ENCODE measurements at regions not wholly inside any gene's neighbourhood (a gene's known extent, or its start where the extent isn't known, plus 50 kb on each side); places are given as distances from the start of the nearest gene placed in this dataset.
"Not testable (repeated sequence)": the region's sequence is repeated elsewhere in the genome, so short reads cannot be mapped to it uniquely, and the experiment has no call there.

- intact Hi-C loops (cut with micrococcal nuclease): no loop called here
- Mint-ChIP-seq H3K36me3 (ENCODE audit: low read depth) (no peaks in the 10 kb centered on the region), H3K4me3 (no peak overlapping the region), H3K4me1 (ENCODE audit: low read depth) (no peaks in the 10 kb centered on the region), H3K9me3 (no peaks in the 10 kb centered on the region), H3K27ac (no peak overlapping the region), H3K27me3 (ENCODE audit: low read depth) (no peaks in the 10 kb centered on the region)
- no peak for DNase-seq
- CTCF ChIA-PET: no interaction called here
These were observed 192.6 kb downstream of the RAP2B start for GRCh38 chr3:153354641-153355040.

- no peak for DNase-seq
- intact Hi-C loops (cut with micrococcal nuclease): no loop called here
- no peaks in the 10 kb centered on the region for H3K27me3 Mint-ChIP-seq (ENCODE audit: low read depth)
- no peaks in the 10 kb centered on the region for H3K4me1 Mint-ChIP-seq (ENCODE audit: low read depth)
- H3K36me3 Mint-ChIP-seq (ENCODE audit: low read depth): no peaks in the 10 kb centered on the region
- no peak overlapping the region for H3K27ac Mint-ChIP-seq
- CTCF ChIA-PET: no interaction called here
- no peaks in the 10 kb centered on the region for H3K9me3 Mint-ChIP-seq
- H3K4me3 Mint-ChIP-seq: no peak overlapping the region
These were observed 193.5 kb downstream of the RAP2B start for GRCh38 chr3:153355559-153355958.

- no peaks in the 10 kb centered on the region for H3K4me1 Mint-ChIP-seq (ENCODE audit: low read depth)
- CTCF ChIA-PET: interaction anchor here (0.5 kb wide), 1 partner anchor 143 kb away, joined by 3 read pairs; no protein-coding TSS in a partner anchor
- H3K9me3 Mint-ChIP-seq: no peaks in the 10 kb centered on the region
- H3K27ac Mint-ChIP-seq: no peak overlapping the region
- no peak for DNase-seq
- intact Hi-C loops (cut with micrococcal nuclease): no loop called here
- no peaks in the 10 kb centered on the region for H3K27me3 Mint-ChIP-seq (ENCODE audit: low read depth)
- H3K36me3 Mint-ChIP-seq (ENCODE audit: low read depth): no peaks in the 10 kb centered on the region
- H3K4me3 Mint-ChIP-seq: no peak overlapping the region
These were observed 194.9 kb downstream of the RAP2B start for GRCh38 chr3:153356908-153357307.

- H3K27ac Mint-ChIP-seq: no peak overlapping the region
These were observed 195.4 kb downstream of the RAP2B start for GRCh38 chr3:153357436-153357835.

GRCh38 chr3:153369561-153370374, 207.7 kb downstream of the RAP2B start:
- CTCF ChIA-PET: interaction anchor here (0.6 kb wide), 1 partner anchor 140 kb away, joined by 3 read pairs; no protein-coding TSS in a partner anchor
- Mint-ChIP-seq H3K4me1 (ENCODE audit: low read depth) (peaks cover 4% of the 10 kb centered on the region), H3K36me3 (ENCODE audit: low read depth) (peaks cover 2% of the 10 kb centered on the region), H3K27ac (no peak overlapping the region), H3K9me3 (peaks cover 6% of the 10 kb centered on the region), H3K27me3 (ENCODE audit: low read depth) (no peaks in the 10 kb centered on the region), H3K4me3 (no peak overlapping the region)
- DNase-seq: no peak
- intact Hi-C loops (cut with micrococcal nuclease): no loop called here

More at GRCh38 chr3:153357436-153357835, 195.4 kb downstream of the RAP2B start:
- no peaks in the 10 kb centered on the region for H3K27me3 Mint-ChIP-seq (ENCODE audit: low read depth)
- H3K4me1 Mint-ChIP-seq (ENCODE audit: low read depth): no peaks in the 10 kb centered on the region
- CTCF ChIA-PET: no interaction called here
- H3K4me3 Mint-ChIP-seq: no peak overlapping the region
- no peaks in the 10 kb centered on the region for H3K36me3 Mint-ChIP-seq (ENCODE audit: low read depth)
- H3K9me3 Mint-ChIP-seq: no peaks in the 10 kb centered on the region
- no peak for DNase-seq
- intact Hi-C loops (cut with micrococcal nuclease): no loop called here

- DNase-seq: no peak
- Mint-ChIP-seq H3K4me3 (no peak overlapping the region), H3K27ac (no peak overlapping the region), H3K36me3 (ENCODE audit: low read depth) (peaks cover 2% of the 10 kb centered on the region), H3K27me3 (ENCODE audit: low read depth) (no peaks in the 10 kb centered on the region), H3K9me3 (peaks cover 3% of the 10 kb centered on the region), H3K4me1 (ENCODE audit: low read depth) (peaks cover 6% of the 10 kb centered on the region)
- intact Hi-C loops (cut with micrococcal nuclease): no loop called here
- CTCF ChIA-PET: no interaction called here
These were observed 208.7 kb downstream of the RAP2B start for GRCh38 chr3:153370680-153371079.

GRCh38 chr3:153372326-153372725, 210.3 kb downstream of the RAP2B start:
- Mint-ChIP-seq H3K36me3 (ENCODE audit: low read depth) (no peaks in the 10 kb centered on the region), H3K4me1 (ENCODE audit: low read depth) (peaks cover 6% of the 10 kb centered on the region), H3K27me3 (ENCODE audit: low read depth) (no peaks in the 10 kb centered on the region), H3K27ac (no peak overlapping the region), H3K9me3 (peaks cover 1% of the 10 kb centered on the region), H3K4me3 (no peak overlapping the region)
- CTCF ChIA-PET: interaction anchor here (0.6 kb wide), 1 partner anchor 639 kb away, joined by 6 read pairs; no protein-coding TSS in a partner anchor
- intact Hi-C loops (cut with micrococcal nuclease): no loop called here
- no peak for DNase-seq

GRCh38 chr3:153373606-153374005, 211.6 kb downstream of the RAP2B start:
- peaks cover 1% of the 10 kb centered on the region for H3K9me3 Mint-ChIP-seq
- no peak overlapping the region for H3K4me3 Mint-ChIP-seq
- CTCF ChIA-PET: no interaction called here
- no peak for DNase-seq
- H3K27me3 Mint-ChIP-seq (ENCODE audit: low read depth): no peaks in the 10 kb centered on the region
- H3K4me1 Mint-ChIP-seq (ENCODE audit: low read depth): peaks cover 6% of the 10 kb centered on the region
- intact Hi-C loops (cut with micrococcal nuclease): no loop called here
- no peaks in the 10 kb centered on the region for H3K36me3 Mint-ChIP-seq (ENCODE audit: low read depth)
- no peak overlapping the region for H3K27ac Mint-ChIP-seq

GRCh38 chr3:153378366-153378765, 216.3 kb downstream of the RAP2B start:
- intact Hi-C loops (cut with micrococcal nuclease); H3K9me3 Mint-ChIP-seq; H3K27ac Mint-ChIP-seq; CTCF ChIA-PET; H3K36me3 Mint-ChIP-seq (ENCODE audit: low read depth); H3K27me3 Mint-ChIP-seq (ENCODE audit: low read depth); H3K4me3 Mint-ChIP-seq; H3K4me1 Mint-ChIP-seq (ENCODE audit: low read depth); DNase-seq: not testable (repeated sequence)

GRCh38 chr3:153379516-153379915, 217.5 kb downstream of the RAP2B start:
- no peak overlapping the region for H3K4me3 Mint-ChIP-seq
- no peaks in the 10 kb centered on the region for H3K36me3 Mint-ChIP-seq (ENCODE audit: low read depth)
- H3K4me1 Mint-ChIP-seq (ENCODE audit: low read depth): peaks cover 2% of the 10 kb centered on the region
- H3K27me3 Mint-ChIP-seq (ENCODE audit: low read depth): no peaks in the 10 kb centered on the region
- H3K9me3 Mint-ChIP-seq: no peaks in the 10 kb centered on the region
- no peak for DNase-seq
- intact Hi-C loops (cut with micrococcal nuclease): no loop called here
- CTCF ChIA-PET: no interaction called here
- no peak overlapping the region for H3K27ac Mint-ChIP-seq

GRCh38 chr3:153385343-153385742, 223.3 kb downstream of the RAP2B start:
- CTCF ChIA-PET: no interaction called here
- no peaks in the 10 kb centered on the region for H3K9me3 Mint-ChIP-seq
- no peaks in the 10 kb centered on the region for H3K27me3 Mint-ChIP-seq (ENCODE audit: low read depth)
- no peak for DNase-seq
- no peaks in the 10 kb centered on the region for H3K36me3 Mint-ChIP-seq (ENCODE audit: low read depth)
- no peak overlapping the region for H3K27ac Mint-ChIP-seq
- peaks cover 5% of the 10 kb centered on the region for H3K4me1 Mint-ChIP-seq (ENCODE audit: low read depth)
- intact Hi-C loops (cut with micrococcal nuclease): no loop called here
- no peak overlapping the region for H3K4me3 Mint-ChIP-seq

- intact Hi-C loops (cut with micrococcal nuclease): no loop called here
- no peaks in the 10 kb centered on the region for H3K4me1 Mint-ChIP-seq (ENCODE audit: low read depth)
- no peaks in the 10 kb centered on the region for H3K27me3 Mint-ChIP-seq (ENCODE audit: low read depth)
- H3K4me3 Mint-ChIP-seq: no peak overlapping the region
- H3K9me3 Mint-ChIP-seq: peaks cover 16% of the 10 kb centered on the region
- peaks cover 5% of the 10 kb centered on the region for H3K36me3 Mint-ChIP-seq (ENCODE audit: low read depth)
- DNase-seq: no peak
- no peak overlapping the region for H3K27ac Mint-ChIP-seq
- CTCF ChIA-PET: no interaction called here
These were observed 230.3 kb downstream of the RAP2B start for GRCh38 chr3:153392363-153392762.

- DNase-seq: no peak
- H3K9me3 Mint-ChIP-seq: peaks cover 16% of the 10 kb centered on the region
- no peaks in the 10 kb centered on the region for H3K27me3 Mint-ChIP-seq (ENCODE audit: low read depth)
- CTCF ChIA-PET: no interaction called here
- H3K4me1 Mint-ChIP-seq (ENCODE audit: low read depth): peaks cover 4% of the 10 kb centered on the region
- intact Hi-C loops (cut with micrococcal nuclease): no loop called here
- H3K36me3 Mint-ChIP-seq (ENCODE audit: low read depth): peaks cover 5% of the 10 kb centered on the region
- no peak overlapping the region for H3K27ac Mint-ChIP-seq
- no peak overlapping the region for H3K4me3 Mint-ChIP-seq
These were observed 232.0 kb downstream of the RAP2B start for GRCh38 chr3:153394017-153394416.
